HG02759 (cell line): ENCODE measurements at regions not wholly inside any gene's neighbourhood (a gene's known extent, or its start where the extent isn't known, plus 50 kb on each side); places are given as distances from the start of the nearest gene placed in this dataset.
A peak's percentile ranks its signal among the peaks of the same experiment; 100 is the strongest.
"Not testable (repeated sequence)": the region's sequence is repeated elsewhere in the genome, so short reads cannot be mapped to it uniquely, and the experiment has no call there.

Source experiments
- ATAC-seq: cut with Tn5 transposase; IDR thresholded peaks from one replicate; pipeline ENCODE4 v1.9.1; 2021; ENCODE audit warnings: mild to moderate bottlenecking, moderate library complexity; ENCODE audit not compliant: unreplicated experiment

DNA sequence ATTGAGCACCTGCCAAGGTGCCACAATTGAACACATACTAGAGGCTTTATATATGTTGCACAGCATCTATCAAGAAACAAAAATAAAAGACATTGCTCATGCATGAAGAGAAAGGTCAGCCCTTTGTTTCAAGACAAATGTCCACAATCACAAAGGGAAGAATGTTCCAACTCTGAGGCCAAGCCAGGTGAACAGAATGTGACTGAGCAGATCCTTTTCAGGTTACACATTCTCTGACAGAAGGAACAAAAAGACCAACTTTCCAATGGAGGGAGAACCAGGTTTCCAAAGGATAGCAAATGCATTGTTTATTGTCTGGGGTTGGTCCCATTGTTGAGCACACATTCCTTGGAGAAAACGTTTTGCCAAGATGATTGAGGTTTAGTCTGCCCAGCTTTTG is 50.2 kb upstream of the FAM174B start:
- ATAC-seq, result no peak

DNA sequence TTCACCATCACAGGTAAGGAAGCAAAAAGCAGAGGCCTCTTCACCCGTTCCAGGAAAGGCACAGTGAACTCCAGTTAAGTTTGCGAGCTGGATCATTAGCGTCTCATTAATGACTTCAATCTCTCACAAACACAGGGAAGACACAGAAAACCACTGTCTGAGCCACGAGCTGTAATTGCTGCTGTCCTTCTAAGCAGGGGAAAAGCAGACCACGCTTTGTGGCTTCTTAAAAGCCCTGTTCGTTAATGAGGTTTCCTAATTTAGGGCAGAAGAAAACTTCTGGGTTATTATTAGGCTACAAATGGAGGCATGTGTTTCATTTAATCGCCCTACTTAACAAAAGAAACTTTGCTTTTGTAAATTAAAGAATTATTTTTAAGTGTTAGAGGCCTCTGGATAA is 50.6 kb upstream of the FAM174B start:
- no peak for ATAC-seq

DNA sequence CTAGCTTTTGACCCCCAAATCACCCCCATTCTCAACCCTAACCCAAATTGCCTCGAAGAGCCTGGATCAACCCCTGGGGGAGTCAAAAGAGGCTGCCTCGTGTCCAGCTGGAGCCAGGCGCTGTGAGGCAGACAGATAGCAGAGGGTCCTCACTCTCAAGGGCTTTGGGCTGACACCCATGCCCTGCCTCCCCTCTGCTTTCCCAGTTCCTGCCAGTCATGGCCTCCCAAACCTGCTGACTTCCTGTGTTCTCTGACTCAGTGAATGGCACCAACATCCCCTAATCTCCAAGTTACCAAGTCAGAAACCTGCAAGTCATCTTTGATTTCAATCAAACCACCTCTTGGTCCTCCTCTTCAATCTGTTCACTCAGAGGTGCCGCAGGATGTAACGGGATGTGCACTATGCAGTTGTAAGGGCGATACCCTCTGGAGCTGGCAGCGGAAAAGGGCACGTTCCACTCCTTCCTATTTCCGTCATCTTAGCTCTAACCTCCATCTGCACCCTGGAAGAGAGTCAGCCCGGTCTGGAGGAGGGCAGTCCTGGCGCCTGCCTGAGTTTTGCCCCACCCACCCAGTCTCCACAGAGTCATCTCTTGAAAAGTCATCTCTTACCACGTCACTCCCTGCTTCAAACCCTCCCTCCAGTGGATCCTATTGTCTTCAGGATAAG is 52.4 kb upstream of the FAM174B start:
- ATAC-seq, result no peak

- ATAC-seq, result no peak
Observed at GRCh38 chr15:92708635-92709034, 53.1 kb upstream of the FAM174B start.

DNA sequence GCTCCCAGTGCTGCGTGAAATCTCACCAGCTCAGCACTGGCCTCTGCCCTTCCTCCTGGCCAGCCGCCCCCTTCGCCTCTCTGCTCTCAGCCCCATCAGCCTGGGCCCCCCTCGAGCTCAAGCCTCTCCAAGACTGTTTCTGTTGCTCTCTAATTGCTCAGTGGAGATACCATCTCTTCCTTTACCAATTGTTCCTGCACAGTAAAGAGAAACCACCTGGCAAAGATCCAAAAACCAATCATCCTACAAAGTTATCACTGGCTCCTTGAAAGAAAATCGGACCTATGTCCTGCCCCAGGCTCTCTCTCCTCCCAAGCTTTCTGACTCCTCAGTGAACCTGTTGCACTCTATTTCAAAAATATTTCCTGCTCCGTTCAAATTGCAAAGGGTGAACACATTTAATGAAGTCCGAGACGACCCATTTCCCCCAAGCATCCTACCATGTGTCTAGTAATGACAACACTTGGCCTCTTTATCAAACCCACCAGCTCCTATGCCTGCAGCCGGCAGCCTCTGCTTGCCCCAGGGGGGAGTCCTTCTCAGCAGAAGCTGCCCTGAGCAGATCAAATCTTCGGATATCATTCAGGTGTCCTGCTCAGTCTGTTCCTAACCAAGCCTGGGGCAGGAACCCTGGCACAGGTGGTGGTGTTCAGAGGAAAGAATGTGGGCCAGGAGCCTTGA is 53.7 kb upstream of the FAM174B start:
- ATAC-seq, result no peak

DNA sequence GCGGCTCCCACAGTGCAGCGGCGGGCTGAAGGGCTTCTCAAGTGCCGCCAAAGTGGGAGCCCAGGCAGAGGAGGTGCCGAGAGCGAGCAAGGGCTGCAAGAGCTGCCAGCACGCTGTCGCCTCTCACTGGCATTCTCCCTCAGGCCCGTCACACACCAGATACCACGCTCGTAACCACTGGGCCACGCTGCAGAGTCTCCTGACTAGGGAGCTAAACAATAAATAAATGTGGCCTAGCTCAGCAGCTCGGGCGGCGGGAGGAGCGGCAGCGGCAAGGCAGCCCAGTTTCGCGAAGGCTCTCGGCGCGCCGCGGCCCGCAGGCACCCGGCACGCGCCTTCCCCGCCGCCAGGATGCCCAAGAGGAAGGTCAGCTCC is 55.9 kb upstream of the FAM174B start:
- ATAC-seq, result no peak

GRCh38 chr15:92714077-92714476 is 58.5 kb upstream of the FAM174B start:
- ATAC-seq, result no peak

DNA sequence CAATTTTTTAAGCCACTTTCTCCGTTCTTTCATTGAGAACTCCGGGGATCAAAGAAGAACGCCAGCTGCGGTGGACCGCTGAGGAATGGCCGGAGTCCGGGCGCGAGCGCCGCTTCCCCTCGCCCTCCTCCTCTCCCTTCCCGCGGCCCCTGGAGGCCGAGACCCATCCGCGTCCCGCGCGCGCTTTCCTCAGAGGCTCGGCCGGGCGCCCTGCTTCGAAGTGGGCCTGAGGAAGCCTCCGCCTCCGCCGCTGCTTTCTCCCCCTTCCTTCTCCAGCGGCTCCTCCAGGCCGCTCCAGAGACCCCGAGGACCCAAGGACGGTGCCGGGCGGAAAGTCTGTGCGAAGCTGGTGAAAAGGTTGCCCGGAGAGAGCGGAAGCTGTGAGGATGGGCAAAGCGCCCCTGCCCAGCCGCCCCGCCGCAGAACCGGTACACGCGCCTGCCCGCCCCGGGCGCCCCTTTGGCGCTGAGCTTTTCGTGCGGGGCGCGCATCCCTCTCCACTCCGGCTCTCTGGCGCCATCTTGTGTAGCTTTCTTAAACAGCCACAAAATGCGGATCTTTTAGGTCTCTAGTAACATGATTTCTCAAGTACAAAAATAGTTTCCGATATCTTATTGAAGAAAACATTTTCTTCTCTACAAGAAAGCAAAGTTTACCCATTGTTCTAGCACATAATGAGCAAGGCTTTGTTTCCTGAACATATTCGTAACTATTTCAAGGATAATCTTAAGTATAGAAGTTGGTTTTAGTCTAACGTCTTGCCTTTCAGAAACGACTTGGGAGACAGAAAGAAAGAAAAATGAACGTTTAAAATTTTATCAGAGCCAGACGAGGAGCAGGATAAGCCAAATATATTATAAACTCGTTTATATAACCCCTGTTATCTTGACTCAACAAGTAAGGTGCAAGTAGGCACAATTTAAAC is 59.2 kb upstream of the FAM174B start:
- ATAC-seq, result peak; percentile 86

DNA sequence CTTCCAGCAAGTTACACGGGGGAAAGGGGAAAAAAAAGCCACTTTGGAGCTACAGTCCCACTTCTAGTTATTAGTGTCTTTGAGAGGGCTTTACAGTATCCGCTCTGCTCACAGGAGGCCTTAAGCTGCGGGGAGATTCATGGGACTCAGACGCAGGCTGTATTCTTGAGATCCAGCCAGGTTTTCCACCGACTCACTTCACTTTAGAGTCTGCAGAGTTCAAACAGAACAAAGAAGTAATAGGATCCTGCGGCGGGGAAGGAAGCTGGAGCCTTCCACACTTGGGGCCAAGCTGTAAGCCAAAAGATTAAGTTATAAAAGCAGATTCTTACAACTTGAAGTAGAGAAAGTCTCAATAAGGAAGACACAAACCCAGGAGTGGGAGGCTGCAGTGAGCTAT is 60.2 kb upstream of the FAM174B start:
- no peak for ATAC-seq

GRCh38 chr15:92719021-92719420 is 63.4 kb upstream of the FAM174B start:
- ATAC-seq, result no peak

DNA sequence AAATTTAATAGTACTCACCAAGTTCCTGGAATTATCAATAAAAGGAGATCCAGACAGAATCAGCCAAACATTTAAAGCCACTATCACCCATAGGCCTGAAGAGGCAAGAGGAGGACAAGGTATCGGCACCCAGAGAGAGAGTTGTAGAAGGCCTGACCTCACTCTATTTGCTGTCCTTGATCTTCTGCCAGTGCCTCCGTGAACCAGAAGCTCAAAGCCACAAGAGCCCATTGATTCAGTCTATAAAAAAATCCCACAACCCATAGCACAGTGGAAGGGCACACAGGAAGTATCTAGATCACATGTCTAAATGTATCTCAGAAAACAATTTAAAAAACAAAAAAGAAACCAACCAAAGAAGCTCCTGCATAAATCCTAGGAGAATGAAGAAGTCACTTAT is 68.6 kb upstream of the FAM174B start:
- ATAC-seq, result no peak

DNA sequence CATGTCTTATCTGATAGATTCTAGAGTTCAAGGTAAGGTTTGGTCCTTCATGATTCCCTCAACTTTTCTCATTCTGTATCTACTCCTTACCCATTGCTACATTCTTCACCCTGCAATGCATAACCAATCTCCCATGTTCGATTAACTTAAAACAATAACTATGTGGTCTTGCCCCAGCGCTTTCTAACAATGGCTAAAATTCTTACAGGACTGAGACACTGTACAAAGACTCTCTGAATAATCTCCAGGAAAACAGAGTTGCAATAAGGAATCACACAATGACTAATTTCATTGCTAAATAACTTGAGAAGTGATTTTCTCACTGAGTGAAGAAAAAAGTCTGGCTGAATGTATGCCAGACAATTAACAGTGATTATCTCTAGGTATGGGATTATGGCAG is 69.6 kb upstream of the FAM174B start:
- ATAC-seq, result no peak

- no peak for ATAC-seq
Observed at GRCh38 chr15:92728266-92728665, 72.7 kb upstream of the FAM174B start.

DNA sequence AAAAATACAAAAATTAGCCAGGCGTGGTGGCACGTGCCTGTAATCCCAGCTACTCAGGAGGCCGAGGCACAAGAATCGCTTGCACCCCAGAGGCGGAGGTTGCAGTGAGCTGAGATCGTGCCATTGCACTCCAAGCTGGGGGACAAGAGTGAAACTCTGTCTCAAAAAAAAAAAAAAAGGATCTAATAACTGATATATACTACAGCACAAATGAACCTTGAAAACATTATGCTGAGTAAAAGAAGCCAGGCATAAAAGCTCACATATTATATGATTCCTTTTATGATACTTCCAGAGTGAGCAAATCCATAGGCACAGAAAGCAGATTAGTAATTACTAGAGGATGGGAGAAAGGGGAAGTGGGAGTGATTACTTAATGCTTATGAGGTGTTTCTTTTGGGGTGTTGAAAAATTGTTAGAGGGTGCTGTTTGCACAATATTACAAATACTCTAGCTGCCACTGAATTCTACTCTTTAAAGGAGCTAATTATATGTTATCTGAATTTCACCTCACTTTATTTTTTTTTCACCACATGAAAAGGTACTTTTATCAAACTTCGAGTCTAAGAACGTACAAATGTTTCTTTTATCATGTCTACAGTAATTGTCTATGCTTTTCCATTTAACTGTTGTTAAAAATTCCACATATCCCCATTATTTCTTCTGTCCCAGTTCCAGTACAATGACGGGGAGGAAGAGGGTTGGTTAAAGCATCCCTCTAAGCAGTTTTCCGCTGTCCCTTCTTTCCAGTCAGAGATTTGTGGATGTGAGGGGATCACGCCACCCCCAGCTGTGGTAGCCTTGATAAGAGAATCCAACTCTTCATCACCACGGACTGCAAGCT is 77.7 kb upstream of the FAM174B start:
- ATAC-seq, result no peak

DNA sequence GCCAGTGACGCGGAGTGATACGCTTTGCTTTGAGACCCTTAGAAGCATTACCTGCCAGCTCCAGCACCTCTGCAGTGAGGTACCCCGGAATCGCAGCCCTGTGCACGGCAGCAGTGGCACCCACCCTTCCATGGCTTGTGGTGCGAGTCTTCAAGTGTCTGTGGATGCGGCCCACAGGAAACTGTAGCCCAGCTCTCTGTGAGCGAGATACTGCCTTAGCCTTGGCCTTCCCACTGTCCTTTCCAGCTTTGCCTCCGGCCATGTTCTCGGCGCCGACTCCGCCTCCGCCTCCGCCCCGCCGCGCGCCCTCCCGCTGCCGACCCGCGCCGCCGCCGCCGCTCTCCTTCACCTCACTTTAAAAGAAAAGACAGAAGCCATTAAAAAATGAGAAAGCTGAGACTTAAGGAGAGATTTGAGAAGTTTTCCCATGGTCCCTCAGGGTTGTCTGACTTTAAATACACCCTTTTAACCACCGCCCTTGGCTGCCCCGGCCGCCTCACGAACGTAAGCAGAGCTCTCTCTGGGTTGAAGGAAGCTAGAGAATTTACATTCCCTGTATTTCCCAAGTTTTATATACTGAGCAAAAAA is 78.5 kb upstream of the FAM174B start:
- ATAC-seq, result no peak

- ATAC-seq, result not testable (repeated sequence)
Observed at GRCh38 chr15:92739246-92739645, 83.7 kb upstream of the FAM174B start.

DNA sequence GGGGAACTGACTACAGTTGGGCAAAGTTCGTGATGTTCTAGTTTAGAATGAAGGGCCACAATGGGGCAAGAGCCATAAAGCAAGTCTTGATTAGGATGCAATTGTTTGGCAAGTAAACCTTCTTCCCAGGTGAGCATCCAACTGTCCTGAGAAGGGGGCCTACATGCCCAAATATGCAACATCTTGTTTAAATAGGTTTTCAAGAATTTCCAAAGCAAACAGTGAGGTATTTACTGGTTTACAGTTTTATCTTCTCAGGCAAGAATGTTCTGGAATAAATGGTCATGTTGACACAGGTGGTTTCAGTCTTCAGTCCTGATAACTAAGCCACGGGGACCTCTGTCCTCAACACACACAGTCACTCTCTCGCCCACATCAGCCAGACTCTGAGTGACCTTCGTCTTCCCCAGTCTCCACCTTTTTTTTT is 90.3 kb upstream of the FAM174B start:
- no peak for ATAC-seq

GRCh38 chr15:92747047-92747446 is 91.5 kb upstream of the FAM174B start:
- no peak for ATAC-seq

DNA sequence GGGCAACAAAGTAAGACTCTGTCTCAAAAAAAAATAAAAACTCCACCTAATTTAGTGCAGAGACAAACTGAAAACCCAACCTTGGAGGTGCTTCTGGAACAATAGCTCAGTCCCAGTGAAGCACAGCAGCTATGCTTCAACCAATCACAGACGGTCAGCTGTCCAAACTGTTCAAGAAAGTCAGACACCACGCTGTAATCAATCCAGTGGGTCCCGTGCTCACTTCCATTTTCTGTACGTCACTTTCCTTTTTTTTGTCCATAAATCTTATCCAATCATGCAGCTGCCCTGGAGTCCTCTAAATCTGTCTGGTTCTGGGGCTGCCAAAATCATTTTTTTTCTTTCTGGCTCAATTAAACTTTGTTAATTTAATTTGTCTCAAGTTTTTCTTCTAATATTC is 93.6 kb upstream of the FAM174B start:
- ATAC-seq, result no peak

- ATAC-seq, result no peak
Observed at GRCh38 chr15:92749946-92750345, 94.4 kb upstream of the FAM174B start.

DNA sequence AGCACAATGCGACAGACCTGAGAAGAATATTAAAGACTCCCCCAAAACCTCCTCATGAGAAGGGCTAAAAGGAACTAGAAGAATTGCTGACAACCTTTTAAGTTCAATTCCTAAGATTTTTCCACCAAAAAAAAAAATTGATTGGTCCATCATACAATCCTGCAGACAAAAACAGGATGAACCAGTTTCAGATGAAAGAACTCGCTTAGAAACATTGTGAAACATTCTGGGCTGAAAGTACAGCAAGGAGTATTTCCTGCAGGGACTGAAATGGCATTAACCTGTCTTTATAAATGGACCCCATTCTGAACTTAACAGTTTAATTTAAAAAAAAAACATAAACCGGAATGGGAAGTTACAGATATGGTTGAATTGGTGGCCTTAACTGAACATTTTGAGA is 96.0 kb upstream of the FAM174B start:
- no peak for ATAC-seq
